ENCODE measurements at regions not wholly inside any gene's neighbourhood (a gene's known extent, or its start where the extent isn't known, plus 50 kb on each side); places are given as distances from the start of the nearest gene placed in this dataset.
"Not testable (repeated sequence)": the region's sequence is repeated elsewhere in the genome, so short reads cannot be mapped to it uniquely, and the experiment has no call there.

DNA sequence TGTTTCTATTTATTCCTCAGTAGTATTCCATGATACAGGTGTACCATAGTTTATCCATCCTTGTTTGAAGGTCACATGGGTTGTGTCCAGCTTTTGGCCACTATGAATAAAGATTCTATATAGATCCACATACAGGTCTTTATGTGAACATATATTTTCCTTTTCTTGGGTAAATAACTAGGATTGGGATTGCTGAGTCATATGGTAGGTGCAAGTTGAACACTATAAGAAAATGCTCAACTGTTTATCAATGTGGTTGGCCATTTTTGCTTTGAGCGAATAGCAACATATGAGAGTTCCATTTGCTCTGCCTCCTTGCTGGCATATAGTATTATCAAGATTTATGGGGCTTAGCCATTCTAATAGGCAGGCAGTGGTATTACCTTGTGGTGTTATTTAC is 170.2 kb upstream of the KCNJ15 start:
- TF ChIP-seq, protein P1, sequence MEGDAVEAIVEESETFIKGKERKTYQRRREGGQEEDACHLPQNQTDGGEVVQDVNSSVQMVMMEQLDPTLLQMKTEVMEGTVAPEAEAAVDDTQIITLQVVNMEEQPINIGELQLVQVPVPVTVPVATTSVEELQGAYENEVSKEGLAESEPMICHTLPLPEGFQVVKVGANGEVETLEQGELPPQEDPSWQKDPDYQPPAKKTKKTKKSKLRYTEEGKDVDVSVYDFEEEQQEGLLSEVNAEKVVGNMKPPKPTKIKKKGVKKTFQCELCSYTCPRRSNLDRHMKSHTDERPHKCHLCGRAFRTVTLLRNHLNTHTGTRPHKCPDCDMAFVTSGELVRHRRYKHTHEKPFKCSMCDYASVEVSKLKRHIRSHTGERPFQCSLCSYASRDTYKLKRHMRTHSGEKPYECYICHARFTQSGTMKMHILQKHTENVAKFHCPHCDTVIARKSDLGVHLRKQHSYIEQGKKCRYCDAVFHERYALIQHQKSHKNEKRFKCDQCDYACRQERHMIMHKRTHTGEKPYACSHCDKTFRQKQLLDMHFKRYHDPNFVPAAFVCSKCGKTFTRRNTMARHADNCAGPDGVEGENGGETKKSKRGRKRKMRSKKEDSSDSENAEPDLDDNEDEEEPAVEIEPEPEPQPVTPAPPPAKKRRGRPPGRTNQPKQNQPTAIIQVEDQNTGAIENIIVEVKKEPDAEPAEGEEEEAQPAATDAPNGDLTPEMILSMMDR (IDR thresholded peaks at IDR 0.05; ENCODE audit: borderline replicate concordance, control extremely low read depth, extremely low read depth, insufficient read depth, missing control alignments): no peak
- DNase-seq (ENCODE audit: low spot score): no peak
- in situ Hi-C loops (cut with MboI; ENCODE audit: low sequenced_read_pairs, unreplicated experiment): no loop called here

DNA sequence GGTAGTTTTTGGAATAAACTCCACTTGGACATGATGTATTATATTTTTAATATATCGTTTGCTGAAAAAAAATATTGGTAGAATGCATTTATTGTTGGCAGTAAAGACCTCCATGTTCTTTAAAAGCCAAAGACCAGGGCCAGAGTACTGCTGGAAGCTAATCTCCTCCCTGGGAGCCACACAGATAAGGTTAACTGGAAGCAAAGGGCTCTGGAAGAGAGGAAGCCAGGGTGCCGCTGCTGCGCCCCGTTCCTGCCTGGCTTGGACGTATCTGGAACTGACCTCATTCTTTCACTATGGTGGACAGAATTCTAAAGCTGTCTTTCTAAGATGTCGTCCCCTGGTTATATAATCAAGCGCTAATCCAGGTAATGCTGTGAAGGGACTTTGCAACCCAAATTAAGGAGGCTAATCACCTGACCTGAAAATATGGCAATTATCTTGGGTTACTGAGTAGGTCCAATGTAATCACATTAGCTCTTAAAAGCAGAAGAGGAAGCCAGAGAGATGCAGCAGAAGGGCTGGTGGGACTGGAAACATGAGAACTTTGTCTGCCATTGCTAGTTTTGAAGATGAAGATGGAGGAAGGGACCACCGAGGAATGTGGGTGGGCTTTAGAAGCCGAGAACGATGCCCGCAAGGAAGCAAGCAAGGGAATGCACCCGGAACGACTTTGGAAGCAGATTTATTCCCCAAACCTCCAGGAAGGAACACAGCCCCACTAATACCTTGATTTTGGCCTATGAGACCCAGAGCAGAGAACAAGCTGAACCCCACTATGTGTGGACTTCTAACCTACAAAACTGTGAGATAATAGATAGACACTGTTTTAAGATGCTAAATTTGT is 167.7 kb upstream of the KCNJ15 start:
- no peak for DNase-seq (ENCODE audit: low spot score)
- TF ChIP-seq, protein P1 (IDR thresholded peaks at IDR 0.05; ENCODE audit: borderline replicate concordance, control extremely low read depth, extremely low read depth, insufficient read depth, missing control alignments): no peak
- in situ Hi-C loops (cut with MboI; ENCODE audit: low sequenced_read_pairs, unreplicated experiment): no loop called here

GRCh38 chr21:38089763-38090046 is 167.1 kb upstream of the KCNJ15 start:
- TF ChIP-seq, protein P1 (IDR thresholded peaks at IDR 0.05; ENCODE audit: borderline replicate concordance, control extremely low read depth, extremely low read depth, insufficient read depth, missing control alignments): no peak
- in situ Hi-C loops (cut with MboI; ENCODE audit: low sequenced_read_pairs, unreplicated experiment): no loop called here
- DNase-seq (ENCODE audit: low spot score): no peak

DNA sequence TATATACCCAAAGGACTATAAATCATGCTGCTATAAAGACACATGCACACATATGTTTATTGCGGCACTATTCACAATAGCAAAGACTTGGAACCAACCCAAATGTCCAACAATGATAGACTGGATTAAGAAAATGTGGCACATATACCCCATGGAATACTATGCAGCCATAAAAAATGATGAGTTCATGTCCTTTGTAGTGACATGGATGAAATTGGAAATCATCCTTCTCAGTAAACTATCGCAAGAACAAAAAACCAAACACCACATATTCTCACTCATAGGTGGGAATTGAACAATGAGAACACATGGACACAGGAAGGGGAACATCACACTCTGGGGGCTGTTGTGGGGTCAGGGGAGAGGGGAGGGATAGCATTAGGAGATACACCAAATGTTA is 165.7 kb upstream of the KCNJ15 start:
- DNase-seq (ENCODE audit: low spot score): not testable (repeated sequence)

DNA sequence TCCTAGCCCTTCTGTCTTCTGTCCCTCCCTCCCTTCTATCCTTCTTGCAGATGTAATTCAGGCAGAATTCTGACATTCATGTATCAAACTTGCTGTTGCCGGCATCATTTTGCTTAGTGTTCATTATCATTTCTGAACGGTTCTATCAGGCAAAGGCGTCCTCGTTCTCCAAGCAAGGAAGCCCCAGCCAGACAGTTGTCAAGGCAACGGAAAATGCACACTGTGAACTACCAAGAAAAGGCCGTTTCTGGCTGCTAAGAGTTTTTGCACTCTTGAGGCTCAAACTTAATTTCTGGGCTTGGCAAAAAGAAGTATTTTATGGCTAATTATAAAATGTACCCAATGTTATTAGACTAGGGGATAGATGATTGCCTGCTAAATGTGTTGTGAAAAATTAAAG is 164.7 kb upstream of the KCNJ15 start:
- TF ChIP-seq, protein P1 (IDR thresholded peaks at IDR 0.05; ENCODE audit: borderline replicate concordance, control extremely low read depth, extremely low read depth, insufficient read depth, missing control alignments): no peak
- in situ Hi-C loops (cut with MboI; ENCODE audit: low sequenced_read_pairs, unreplicated experiment): no loop called here
- no peak for DNase-seq (ENCODE audit: low spot score)

More for the DNA sequence above, 165.7 kb upstream of the KCNJ15 start:
- in situ Hi-C loops (cut with MboI; ENCODE audit: low sequenced_read_pairs, unreplicated experiment): not testable (repeated sequence)

GRCh38 chr21:38095220-38095619 is 161.6 kb upstream of the KCNJ15 start:
- in situ Hi-C loops (cut with MboI; ENCODE audit: low sequenced_read_pairs, unreplicated experiment): no loop called here
- DNase-seq (ENCODE audit: low spot score): no peak
- TF ChIP-seq, protein P1 (IDR thresholded peaks at IDR 0.05; ENCODE audit: borderline replicate concordance, control extremely low read depth, extremely low read depth, insufficient read depth, missing control alignments): no peak

DNA sequence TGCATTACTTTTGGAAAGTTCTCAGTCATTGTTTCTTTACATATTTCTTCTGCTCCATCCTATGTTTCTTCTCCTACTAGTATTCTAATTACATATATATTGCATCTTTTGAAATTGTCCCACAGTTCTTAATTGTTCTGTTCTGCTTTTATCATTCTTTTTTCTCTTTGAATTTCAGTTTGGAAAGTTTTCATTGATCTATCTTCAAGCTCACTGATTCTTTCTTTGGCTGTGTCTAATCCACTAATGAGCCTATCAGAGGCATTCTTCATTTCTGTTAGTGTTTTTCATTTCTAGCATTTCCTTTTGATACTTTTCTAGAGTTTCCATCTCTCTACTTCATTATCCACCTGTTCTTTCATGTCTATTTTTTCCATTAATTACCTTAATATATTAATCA is 159.0 kb upstream of the KCNJ15 start:
- TF ChIP-seq, protein P1 (IDR thresholded peaks at IDR 0.05; ENCODE audit: borderline replicate concordance, control extremely low read depth, extremely low read depth, insufficient read depth, missing control alignments): no peak
- in situ Hi-C loops (cut with MboI; ENCODE audit: low sequenced_read_pairs, unreplicated experiment): no loop called here
- no peak for DNase-seq (ENCODE audit: low spot score)

All from GM13976 (cell line).